ENCODE measurements at regions not wholly inside any gene's neighbourhood (a gene's known extent, or its start where the extent isn't known, plus 50 kb on each side); places are given as distances from the start of the nearest gene placed in this dataset.

DNA sequence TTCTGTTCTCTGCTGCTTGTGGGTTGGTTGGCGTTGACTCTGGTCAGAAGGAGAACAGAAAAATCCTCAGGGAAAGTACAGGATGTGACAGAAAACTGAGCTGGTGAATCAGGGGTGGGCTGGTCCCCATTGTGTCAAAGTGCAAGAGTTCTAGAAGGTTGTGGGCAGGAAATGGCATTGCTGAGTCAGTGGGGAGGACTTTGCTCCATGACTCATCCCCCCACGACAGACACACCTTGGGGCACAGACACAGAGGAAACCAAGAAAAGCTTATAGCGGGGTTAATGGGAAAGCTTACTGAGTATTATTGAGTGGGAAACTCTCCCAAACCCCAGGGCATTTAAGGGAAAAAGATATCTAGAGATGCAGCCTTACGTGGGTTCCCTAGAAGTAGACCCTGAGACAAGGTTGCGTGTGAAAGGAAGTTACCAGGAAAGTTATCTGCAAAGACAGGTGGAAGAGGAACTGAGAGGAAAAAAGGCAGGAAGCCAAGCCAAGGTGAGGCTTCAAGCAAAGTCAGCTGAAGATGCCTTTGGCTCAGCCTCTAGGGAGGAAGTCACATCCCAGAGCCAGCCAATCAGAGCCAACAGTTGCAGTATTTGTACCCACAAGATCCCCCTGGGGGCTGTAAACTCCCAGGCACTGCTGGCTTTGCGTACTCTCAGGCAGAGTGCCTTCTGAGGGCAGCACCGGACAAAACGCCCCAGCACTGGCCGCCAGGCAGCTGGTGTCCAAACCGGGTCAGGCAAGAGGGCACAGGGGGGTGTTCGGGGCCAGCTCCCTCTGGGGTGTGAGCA is 86.4 kb downstream of the FOXL1 start:
- no peak for DNase-seq (ENCODE audit: low spot score)

DNA sequence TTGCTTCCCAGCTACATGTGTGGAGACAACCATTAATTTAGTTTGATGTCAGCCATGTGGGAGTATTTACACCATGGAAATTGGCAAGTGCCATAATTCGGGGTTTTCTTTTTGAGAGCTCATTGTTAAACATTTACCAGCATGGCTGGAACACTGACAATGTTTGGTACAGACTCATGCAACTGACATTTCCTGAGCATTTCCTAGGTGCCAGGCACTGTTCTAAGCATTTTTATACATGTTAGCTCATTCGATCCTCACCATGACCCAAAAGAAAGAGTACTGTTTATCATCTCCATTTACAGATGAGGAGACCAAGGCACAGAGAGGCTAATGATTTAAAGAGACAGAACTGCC is 86.9 kb downstream of the FOXL1 start:
- no peak for DNase-seq (ENCODE audit: low spot score)

DNA sequence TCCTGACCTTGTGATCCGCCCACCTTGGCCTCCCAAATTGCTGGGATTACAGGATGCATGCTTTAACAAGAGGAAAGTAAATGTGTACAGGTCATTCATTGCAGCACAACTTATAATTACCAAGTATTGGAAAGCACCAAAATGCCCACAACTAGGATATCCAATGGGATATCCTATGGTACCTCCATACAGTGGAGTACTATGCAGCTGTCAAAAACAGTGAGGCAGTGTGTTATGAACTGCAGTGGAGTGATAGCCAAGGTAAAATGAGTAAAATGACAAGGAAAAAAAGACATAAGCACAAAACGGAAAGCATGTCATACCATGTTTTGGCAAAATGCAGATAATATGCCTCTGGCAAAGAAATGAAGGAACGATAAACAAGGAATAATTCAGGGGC is 87.6 kb downstream of the FOXL1 start:
- no peak for DNase-seq (ENCODE audit: low spot score)

DNA sequence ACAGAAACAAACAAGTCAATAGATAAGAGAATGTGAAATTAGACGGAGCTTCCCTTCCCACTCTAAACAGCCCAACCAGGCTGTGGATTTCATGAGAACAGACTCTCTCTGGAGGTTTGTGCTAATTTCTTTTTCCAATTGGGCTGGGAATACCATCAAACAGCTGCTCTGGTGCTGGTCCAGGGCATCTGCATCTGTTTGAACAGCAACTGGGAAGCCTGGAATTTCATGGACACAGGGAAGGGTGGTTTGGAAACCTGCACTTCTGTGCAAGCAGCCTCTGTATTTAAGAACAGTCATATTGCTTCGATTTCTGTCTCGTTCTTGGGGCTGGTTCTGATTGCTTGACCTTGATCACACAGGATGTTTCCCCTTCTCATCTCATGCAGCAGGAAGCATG is 88.7 kb downstream of the FOXL1 start:
- DNase-seq (ENCODE audit: low spot score) = no peak

DNA sequence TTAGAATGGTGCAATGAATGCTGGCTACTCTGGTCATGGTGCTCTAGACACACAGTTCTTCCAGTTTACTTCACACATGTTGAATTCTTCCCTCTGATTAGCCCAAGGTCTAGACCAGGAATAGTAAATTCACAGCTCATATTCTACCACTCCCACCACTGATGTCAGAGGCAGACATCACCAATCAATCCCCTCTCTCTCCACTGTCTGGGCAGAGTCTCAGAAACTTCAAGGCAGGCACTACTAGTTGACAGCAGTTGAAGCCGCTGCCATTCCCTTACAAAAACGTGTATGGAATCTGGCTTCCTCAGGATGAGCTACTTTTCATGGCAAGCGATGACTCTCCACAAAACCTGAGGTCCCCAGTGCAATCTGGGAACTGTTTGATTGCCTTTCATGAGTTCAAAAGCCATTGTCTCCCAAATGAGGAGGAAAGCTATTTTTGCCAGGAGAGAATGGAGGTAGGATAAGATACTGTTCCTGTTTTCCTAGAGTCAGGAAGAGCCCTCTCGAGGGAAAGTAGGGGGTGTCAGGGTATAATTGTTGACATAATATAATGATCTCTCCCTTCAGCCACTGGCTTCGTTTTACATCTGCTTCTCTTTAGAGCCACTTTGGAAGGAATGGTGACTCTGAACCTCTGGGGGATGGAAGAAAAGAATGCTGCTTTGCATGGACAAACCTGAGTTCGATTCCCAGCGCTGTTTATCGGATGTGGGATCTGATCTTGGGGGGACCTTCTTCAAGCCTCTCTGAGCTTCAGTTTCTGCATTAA is 90.0 kb downstream of the FOXL1 start:
- DNase-seq (ENCODE audit: low spot score) = no peak

DNA sequence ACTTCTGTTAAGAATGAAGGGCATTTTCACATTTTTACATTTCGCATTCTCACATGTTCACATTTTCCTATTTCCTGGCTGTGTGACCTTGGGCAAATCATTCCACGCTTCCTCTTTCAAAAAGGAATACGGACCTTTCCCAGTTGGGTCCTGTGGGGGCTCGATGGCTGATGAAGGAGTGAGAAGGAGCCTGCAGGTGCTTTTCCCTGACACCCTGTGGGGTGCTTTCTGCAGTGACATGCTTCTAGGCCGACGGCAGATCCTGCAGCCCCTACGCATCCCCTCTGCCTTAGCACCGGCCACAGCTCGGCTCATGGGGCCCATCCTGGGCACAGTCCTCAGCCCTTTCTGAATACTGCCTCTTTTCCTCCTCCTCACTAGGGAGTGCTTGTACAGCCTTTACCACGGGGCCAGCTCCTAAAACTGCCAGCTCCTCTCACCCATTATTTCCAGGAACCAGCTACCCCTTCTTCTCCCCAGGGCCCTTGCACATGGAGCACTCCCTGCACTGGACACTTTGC is 91.0 kb downstream of the FOXL1 start:
- no peak for DNase-seq (ENCODE audit: low spot score)

DNA sequence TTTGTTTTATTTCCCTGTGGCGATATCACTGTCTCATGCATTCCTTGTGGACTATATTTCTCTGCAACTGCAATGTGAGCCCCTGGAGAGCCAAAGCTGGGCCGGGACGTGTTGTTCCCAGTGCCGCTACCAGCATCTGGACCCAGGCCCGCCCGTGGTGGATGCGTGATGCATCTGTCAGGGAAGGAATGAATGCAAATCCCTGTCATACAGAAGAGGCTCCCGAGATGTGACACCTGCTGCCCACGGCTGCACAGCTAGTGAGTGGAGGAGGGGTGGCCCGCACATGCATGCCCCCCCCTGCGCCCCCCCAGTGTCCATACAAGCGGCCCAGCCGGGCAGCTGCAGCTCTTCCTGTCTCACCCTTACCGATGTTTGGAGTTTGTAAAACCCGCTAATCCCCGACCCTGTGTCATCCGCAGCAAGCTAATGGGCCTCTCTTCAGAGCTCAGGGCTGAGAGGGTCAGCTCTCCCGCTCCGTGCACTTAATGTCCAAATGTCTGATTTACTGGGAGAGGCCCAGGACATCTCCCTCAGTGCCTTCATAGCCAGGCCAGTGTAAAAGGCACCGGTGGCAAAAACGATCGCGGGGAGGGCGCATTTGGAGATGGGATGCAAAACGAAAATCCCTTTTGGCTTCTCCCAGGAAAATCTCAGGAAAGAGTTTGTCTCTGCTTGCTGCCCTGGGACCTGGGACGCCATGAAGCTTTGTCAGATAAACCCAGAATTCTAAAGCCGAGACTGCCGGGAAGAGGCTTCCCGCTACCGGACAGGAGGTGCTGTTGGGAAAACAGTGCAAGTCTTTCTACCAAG is 91.8 kb downstream of the FOXL1 start:
- no peak for DNase-seq (ENCODE audit: low spot score)

DNA sequence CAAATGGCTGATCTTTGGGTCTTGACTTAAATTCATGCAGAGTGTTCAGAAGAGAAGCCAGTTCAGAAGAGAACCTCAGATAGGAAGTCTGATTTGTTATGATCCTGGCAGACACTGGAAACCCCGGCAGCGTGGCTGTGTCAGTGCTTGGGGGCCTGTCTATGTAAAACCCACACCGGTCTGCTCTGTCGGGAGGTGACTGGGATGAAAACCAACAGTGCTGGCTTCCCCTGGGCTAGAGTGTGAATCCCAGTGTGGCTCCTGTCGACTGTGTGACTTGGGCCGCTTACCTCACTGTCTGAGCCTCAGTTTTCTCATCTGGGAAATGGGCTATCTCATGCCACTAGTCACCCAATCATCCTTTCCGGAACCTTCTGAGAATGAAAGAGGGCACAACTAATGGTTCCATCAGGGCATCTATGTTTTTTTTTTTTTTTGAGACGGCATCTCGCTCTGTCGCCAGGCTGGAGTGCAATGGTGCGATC is 92.4 kb downstream of the FOXL1 start:
- no peak for DNase-seq (ENCODE audit: low spot score)

DNA sequence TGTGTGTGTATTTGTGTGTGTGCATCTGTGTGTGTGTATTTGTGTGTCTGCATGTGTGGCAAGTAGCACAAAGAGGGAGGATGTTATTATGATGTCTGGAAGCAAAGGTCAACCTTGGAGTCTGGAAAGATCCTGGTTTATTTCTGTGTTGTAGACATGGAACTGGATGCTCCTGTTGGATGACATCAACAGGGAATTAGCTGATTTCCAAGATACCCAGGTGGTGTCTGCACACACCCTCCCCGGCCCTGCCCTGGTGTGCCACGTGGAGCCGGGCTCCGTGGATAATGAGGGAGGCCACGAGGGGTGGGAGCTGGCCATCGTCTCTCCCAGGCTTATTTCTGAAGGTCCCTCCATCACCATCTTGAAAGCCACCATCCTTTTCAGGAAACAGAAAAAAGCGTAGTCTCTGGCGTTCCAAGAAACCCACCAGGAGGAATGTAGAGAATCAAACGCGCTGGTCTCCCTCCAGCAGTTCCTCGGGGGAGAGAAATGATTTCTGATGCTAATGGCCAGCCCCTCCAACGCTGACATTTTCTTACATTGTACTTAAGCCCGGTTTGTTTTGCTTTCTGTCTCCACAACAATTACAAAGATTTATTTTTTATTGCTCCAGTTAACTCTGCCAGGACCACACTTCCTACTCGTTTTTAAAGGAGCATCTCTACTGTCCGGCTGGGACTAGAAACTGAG is 93.3 kb downstream of the FOXL1 start:
- DNase-seq (ENCODE audit: low spot score) = no peak

DNA sequence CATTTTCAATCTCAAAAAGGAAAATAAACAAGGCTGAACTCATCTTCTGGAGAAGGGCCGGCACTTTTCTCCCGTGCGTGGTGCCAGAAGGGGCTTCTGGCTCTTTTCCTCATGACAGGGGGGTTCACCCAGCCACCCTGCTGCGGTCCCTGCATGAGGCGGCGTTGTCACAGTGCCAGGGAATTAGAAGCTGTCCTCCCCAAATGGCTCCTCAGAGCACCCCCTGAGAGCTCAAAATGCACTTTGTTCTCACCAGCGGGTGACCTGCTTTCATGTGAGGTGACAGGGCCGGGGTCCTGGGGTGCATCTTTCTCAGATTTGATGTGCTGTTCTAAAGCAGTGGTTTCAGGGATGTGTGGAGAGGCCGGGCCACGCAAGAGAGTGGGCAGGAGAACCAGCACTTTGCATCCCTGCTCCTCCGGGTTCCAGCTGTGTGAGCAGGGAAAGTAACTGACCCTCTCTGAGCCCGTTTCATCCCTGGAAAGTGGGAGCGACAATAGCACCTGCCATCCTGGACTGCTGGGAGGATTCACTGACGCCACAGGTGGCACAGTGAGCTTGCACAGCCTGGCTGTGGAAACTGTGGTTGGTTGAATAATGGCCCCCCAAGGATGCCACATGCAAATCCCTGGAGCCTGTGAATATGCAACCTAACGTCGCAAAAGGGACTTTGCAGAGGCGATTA is 94.0 kb downstream of the FOXL1 start:
- DNase-seq (ENCODE audit: low spot score) = no peak

DNA sequence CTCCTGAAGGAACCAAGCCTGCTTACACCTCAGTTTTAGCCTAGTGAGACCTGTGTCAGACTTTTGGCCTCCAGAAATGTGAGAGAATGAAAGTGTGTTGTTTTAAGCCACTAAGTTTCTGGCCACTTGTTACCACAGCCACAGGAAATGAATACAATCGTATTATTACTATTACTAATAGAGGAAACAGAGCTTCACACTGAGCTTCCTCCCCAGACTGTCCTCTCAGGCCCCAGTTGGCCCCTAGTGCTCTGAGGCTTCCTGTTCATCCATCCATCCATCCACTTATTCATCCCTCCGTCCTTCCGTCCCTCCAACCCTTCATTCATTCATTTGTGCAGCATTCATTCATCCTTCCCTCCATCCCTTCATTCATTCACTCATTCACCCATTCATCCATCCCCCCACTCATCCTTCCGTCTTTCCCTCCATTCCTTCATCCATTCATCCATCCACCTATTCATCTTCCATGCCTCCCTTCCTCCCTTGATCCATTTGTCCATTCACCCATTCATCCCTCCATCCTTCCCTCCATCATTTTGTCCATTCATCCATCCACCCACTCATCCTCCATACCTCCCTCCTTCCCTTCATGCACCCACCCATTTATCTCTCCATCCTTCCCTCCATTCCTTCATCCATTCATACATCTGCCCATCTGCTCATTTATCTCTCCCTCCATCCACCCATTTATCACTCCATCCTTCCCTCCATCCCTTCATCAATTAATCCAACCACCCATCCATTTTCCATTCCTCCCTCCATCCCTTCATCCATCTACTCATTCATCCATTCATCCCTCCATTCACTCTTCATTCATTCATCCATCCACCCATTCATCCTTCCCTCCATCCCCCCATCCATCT is 95.0 kb downstream of the FOXL1 start:
- no peak for DNase-seq (ENCODE audit: low spot score)

DNA sequence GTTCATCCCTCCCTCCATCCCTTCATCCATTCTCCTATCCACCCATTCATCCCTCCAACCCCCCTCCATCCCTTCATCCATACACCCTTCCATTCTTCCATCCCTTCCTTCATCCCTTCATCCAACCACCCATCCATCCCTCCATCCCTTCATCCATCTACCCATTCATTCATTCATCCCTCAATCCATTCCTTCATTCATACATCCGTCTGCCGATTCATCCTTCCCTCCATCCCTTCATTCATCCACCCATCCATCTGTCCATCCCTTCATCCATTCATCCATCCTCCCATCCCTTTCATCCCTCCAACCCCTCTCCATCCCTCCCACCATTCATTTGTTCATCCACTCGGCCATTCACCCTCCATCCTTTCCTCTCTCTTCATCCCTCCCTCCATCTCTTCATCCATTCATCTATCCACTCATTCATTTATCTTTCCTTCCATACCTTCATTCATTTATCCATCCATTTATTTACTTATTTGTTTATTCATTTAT is 95.7 kb downstream of the FOXL1 start:
- DNase-seq (ENCODE audit: low spot score) = no peak

DNA sequence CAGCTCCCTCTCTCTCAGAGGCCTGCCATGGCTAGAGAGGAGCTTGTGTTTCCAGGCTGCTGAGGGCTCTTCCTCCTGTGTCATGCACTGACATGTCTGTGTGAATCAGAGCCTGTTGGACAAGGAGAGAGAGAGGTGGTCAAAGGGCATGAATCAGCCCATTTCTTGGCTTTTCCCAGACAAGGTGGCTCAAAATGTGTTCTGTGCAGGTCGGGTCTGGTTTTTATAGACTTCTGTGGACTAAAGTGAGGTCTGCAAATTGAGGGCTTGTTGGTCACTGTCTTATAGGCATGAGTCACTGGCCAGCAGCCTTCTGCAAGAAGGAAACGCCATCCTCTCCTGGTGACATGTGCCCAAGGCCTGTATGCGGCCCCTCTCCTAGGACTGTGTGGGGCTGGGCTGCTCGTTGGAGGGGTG is 97.9 kb downstream of the FOXL1 start:
- DNase-seq (ENCODE audit: low spot score) = no peak

DNA sequence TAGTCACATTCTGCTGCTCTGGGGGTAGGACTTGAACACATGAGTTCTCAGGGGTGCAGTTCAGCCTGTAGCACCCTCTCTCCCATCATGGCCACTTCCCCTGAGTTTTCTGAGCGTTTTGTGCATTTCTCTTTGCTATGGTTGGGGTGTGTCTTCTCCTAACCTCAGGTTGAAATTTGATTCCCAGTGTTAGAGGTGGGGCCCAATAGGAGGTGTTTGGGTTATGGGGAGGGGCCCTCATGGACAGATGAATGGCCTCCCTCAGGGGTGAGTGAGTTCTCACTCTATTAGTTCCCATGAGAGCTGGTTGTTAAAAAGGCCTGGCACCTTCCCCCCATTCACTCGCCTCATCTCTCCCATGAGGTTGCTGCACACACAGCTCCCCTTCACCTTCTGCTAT is 101.1 kb downstream of the FOXL1 start:
- no peak for DNase-seq (ENCODE audit: low spot score)

DNA sequence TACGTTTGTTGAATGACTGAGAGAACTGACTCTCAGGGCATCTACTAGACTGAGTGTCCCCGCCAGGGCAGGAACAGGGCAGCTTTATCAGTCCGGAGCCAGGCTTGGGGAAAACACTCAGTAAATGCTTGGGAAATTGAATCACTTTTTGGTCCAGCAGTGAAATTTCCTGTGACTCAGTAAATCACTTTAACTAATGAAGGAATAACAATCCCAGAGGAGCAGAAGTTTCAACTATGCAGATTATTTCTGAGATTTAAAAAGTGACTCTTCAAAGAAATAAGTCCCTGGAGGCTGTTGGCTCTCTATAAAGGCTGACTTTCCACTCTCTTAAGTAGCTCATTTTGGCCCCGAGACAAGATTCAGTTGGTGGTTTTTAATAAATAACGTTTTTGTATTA is 101.8 kb downstream of the FOXL1 start:
- no peak for DNase-seq (ENCODE audit: low spot score)

DNA sequence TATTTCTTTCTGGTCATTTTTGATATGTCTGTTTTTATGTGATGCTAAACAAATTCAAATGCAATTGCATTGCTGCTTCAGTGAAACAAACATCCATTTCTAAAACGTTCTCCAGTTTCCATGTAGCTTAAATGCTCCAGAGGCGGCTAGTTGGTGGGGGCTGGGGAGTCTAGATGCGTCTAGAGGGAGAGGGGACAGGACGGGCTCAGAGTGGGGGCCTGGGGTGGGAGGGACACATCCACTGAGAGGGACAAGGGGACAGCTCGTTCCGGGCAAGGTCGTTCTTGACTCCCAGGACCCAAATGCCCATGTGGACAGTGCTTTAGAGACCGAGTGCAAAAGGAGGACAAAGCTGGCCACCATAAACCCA is 102.3 kb downstream of the FOXL1 start:
- DNase-seq (ENCODE audit: low spot score) = no peak

DNA sequence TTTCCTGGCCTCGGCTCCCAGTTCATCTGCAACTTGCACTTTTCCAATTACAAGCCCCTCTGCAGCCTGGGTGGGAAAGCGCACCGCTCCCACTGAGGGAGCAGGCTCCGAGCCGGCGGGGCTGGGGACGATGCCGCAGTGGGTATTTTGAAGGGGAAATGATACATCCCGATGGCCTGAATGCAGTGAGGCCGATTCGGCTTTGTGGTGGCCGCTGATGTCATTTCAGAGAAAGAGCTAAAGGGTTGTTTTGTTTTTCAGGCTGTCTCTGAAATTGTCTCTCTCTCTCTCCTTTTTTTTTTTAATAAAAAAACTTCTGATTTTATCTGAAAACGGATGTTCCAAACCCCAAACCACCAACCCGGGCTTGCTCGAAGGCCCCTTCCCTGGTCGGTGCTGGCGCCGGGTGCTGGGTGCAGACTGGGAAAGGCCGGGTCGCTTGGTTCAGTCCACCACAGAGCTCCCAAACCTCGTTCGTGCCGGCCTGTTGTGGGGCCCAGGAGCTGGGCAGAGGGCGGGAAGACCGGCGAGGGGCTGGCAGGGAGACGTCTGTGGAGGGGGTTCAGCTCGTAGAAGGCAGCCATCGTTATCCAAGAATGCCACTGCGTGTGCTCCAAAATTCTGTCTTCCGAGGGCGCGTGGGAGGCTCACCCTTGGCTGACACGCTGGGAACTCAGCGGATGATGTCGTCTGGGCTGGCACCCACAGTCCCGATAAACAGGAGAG is 102.8 kb downstream of the FOXL1 start:
- no peak for DNase-seq (ENCODE audit: low spot score)

DNA sequence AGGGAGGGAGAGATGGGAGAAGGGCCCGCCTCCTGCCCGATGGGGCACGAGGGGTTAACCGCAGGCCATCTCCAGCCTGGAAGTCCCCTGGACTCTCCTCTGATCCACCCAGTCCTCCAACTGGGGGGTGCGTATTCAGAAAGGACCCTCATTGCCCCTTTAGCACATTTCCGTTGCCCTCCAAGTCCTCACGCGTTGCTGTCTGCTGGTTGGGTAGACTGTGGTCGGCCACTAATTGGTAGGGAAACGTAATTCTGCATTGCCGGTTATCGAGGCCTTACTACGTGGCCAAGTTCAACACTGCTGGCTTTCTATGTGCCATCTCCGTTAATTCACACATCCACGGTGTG is 103.4 kb downstream of the FOXL1 start:
- DNase-seq (ENCODE audit: low spot score) = no peak

DNA sequence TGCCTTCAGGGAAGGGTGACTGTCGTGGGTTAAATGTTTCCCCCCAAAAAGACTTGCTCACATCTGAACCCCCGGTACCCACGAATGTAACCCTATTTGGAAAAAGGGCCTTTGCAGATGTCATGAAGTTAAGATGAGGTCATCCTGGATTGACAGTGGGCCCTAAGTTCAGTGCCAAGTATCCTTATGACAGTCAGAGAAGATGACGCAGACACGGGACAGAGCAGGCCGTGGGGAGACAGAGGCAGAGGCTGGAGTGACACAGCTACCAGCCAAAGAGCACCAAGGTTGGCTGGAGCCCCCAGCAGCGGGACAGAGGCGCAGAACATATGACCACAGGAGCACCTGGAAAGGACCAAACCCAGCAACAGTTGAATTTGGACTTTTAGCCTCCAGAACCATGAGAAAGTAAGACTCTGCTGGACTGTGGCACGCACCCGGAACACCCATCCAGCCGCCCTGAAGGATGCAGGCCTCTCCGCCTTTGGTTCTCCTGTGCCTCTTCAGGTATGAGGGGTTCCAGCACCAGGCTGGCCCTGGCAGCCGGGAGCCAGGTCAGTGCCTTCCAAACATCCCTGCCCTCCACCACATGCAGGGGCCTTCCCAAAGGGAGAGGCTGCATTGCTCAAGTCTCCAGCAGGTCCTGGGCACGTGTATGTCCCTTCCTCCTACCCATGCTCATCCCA is 104.0 kb downstream of the FOXL1 start:
- no peak for DNase-seq (ENCODE audit: low spot score)
